ENCODE measurements at regions not wholly inside any gene's neighbourhood (a gene's known extent, or its start where the extent isn't known, plus 50 kb on each side); places are given as distances from the start of the nearest gene placed in this dataset.
"Not testable (repeated sequence)": the region's sequence is repeated elsewhere in the genome, so short reads cannot be mapped to it uniquely, and the experiment has no call there.

DNA sequence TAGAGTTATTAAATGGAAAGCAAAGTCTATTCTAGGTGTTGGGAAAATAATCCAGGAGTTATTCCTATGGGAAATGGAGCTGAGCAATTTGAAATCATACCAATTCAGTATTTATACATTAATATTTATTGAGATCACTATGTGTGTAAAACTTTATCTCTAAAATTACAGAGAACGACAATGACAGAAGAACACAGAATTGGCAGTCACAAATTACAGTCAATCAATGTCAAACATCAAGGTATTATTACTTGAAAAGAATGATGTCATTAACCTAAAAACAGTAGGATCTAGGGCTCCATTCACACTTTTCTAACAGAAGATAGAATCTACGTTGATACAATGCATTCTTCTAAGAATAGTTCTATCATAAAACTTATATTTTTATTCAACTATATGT lies 154.9 kb upstream of the GJE1 start:
- Mint-ChIP-seq H3K36me3 (ENCODE audit: unreplicated experiment) (no peaks in the 10 kb centered on the region), H3K27me3 (ENCODE audit: unreplicated experiment) (no peaks in the 10 kb centered on the region), H3K4me1 (ENCODE audit: unreplicated experiment) (no peaks in the 10 kb centered on the region), H3K27ac (ENCODE audit: unreplicated experiment) (no peak overlapping the region), H3K4me3 (ENCODE audit: unreplicated experiment) (no peak overlapping the region), H3K9me3 (ENCODE audit: unreplicated experiment) (no peaks in the 10 kb centered on the region)
- no peak for DNase-seq (ENCODE audit: extremely low spot score, unreplicated experiment)
- TF ChIP-seq CTCF (IDR thresholded peaks at IDR 0.05): no peak

GRCh38 chr6:141976994-141977393 lies 155.7 kb upstream of the GJE1 start:
- Mint-ChIP-seq H3K4me1 (ENCODE audit: unreplicated experiment) (no peaks in the 10 kb centered on the region), H3K27ac (ENCODE audit: unreplicated experiment) (no peak overlapping the region), H3K4me3 (ENCODE audit: unreplicated experiment) (no peak overlapping the region), H3K9me3 (ENCODE audit: unreplicated experiment) (no peaks in the 10 kb centered on the region), H3K36me3 (ENCODE audit: unreplicated experiment) (no peaks in the 10 kb centered on the region), H3K27me3 (ENCODE audit: unreplicated experiment) (no peaks in the 10 kb centered on the region)
- DNase-seq (ENCODE audit: extremely low spot score, unreplicated experiment): no peak
- no peak for TF ChIP-seq CTCF (IDR thresholded peaks at IDR 0.05)

DNA sequence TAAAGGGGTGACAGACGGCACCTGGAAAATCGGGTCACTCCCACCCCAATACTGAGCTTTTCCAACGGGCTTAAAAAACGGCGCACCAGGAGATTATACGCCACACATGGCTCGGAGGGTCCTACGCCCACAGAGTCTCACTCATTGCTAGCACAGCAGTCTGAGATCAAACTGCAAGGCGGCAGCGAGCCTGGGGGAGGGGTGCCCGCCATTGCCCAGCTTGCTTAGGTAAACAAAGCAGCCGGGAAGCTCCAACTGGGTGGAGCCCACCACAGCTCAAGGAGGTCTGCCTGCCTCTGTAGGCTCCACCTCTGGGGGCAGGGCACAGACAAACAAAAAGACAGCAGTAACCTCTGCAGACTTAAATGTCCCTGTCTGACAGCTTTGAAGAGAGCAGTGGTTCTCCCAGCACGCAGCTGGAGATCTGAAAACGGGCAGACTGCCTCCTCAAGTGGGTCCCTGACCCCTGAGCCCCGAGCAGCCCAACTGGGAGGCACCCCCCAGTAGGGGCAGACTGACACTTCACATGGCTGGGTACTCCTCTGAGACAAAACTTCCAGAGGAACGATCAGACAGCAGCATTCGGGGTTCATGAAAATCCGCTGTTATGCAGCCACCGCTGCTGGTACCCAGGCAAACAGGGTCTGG lies 162.8 kb upstream of the GJE1 start:
- not testable (repeated sequence) for H3K27me3 Mint-ChIP-seq (ENCODE audit: unreplicated experiment); H3K36me3 Mint-ChIP-seq (ENCODE audit: unreplicated experiment); H3K4me3 Mint-ChIP-seq (ENCODE audit: unreplicated experiment); H3K9me3 Mint-ChIP-seq (ENCODE audit: unreplicated experiment); H3K27ac Mint-ChIP-seq (ENCODE audit: unreplicated experiment); DNase-seq (ENCODE audit: extremely low spot score, unreplicated experiment)
- H3K4me1 Mint-ChIP-seq (ENCODE audit: unreplicated experiment): peaks cover 13% of the 10 kb centered on the region

DNA sequence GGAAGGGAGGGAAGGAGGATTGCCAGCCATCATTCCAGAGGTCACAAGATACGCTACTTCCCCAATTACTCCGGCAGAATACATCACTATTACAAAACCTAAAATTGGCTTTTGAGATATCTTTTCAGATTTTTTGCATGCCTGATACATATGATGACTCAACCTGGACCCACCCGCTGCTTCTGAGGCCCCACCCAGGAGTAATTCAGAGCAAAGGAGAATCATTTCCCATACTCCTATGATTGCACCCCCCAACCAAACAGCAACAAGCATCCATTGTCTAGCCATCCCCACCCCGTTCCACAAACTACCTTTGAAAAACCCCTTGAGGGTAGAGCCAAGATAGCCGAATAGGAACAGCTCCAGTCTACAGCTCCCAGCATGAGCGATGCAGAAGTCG lies 163.5 kb upstream of the GJE1 start:
- H3K36me3 Mint-ChIP-seq (ENCODE audit: unreplicated experiment): peaks cover 5% of the 10 kb centered on the region
- peaks cover 13% of the 10 kb centered on the region for H3K4me1 Mint-ChIP-seq (ENCODE audit: unreplicated experiment)
- peaks cover 4% of the 10 kb centered on the region for H3K9me3 Mint-ChIP-seq (ENCODE audit: unreplicated experiment)
- H3K27me3 Mint-ChIP-seq (ENCODE audit: unreplicated experiment): no peaks in the 10 kb centered on the region
- no peak overlapping the region for H3K4me3 Mint-ChIP-seq (ENCODE audit: unreplicated experiment)
- no peak overlapping the region for H3K27ac Mint-ChIP-seq (ENCODE audit: unreplicated experiment)
- no peak for DNase-seq (ENCODE audit: extremely low spot score, unreplicated experiment)
- TF ChIP-seq CTCF (IDR thresholded peaks at IDR 0.05): no peak

DNA sequence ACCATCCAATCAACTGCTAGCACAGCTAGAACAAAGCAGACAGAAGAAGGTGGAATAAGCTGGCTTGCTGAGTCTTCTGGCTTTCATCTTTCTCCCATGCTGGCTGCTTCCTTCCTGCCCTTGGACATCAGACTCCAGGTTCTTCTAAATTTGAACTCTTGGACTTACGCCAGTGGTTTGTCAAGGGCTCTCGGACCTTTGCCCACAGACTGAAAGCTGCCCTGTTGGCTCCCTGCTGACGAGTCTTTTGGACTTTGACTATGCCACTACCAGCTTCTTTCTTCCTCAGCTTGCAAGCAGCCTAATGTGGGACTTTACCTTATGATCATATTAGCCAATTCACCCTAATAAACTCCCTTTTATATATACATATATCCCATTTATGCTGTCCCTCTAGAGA lies 164.1 kb upstream of the GJE1 start:
- H3K36me3 Mint-ChIP-seq (ENCODE audit: unreplicated experiment): peaks cover 5% of the 10 kb centered on the region

More for the DNA sequence above, 164.1 kb upstream of the GJE1 start:
- DNase-seq (ENCODE audit: extremely low spot score, unreplicated experiment): no peak
- no peak overlapping the region for H3K27ac Mint-ChIP-seq (ENCODE audit: unreplicated experiment)
- peaks cover 13% of the 10 kb centered on the region for H3K4me1 Mint-ChIP-seq (ENCODE audit: unreplicated experiment)
- no peak for TF ChIP-seq CTCF (IDR thresholded peaks at IDR 0.05)
- no peak overlapping the region for H3K4me3 Mint-ChIP-seq (ENCODE audit: unreplicated experiment)
- H3K27me3 Mint-ChIP-seq (ENCODE audit: unreplicated experiment): no peaks in the 10 kb centered on the region
- H3K9me3 Mint-ChIP-seq (ENCODE audit: unreplicated experiment): peaks cover 4% of the 10 kb centered on the region

All from osteocyte (in vitro differentiated cells).